ENCODE measurements at regions not wholly inside any gene's neighbourhood (a gene's known extent, or its start where the extent isn't known, plus 50 kb on each side); places are given as distances from the start of the nearest gene placed in this dataset.

- peak; percentile 82 for DNase-seq (ENCODE audit: low read depth, low spot score)
- no peak overlapping the region; the same call in 1 of the 2 replicates for H3K4me3 ChIP-seq (ENCODE audit: low read length)
These were observed 68.7 kb upstream of the NDST3 start for GRCh38 chr4:117965622-117966021.

- no peak for DNase-seq (ENCODE audit: low read depth, low spot score)
- H3K4me3 ChIP-seq (ENCODE audit: low read length), result no peak overlapping the region
These were observed 65.7 kb upstream of the NDST3 start for GRCh38 chr4:117968606-117969005.

- DNase-seq (ENCODE audit: low read depth, low spot score), result no peak
- no peak overlapping the region for H3K4me3 ChIP-seq (ENCODE audit: low read length)
These were observed 62.9 kb upstream of the NDST3 start for GRCh38 chr4:117971403-117971802.

- DNase-seq (ENCODE audit: low read depth, low spot score), result peak; percentile 98
- peak overlapping the region; percentile 17 for H3K4me3 ChIP-seq (ENCODE audit: low read length)
These were observed 50.5 kb upstream of the NDST3 start for GRCh38 chr4:117983541-117984365.

- peak overlapping the region; percentile 17; the same call in 1 of the 2 replicates for H3K4me3 ChIP-seq (ENCODE audit: low read length)
- no peak for DNase-seq (ENCODE audit: low read depth, low spot score)
These were observed 50.0 kb upstream of the NDST3 start for GRCh38 chr4:117984366-117984680.
